ENCODE measurements at regions not wholly inside any gene's neighbourhood (a gene's known extent, or its start where the extent isn't known, plus 50 kb on each side); places are given as distances from the start of the nearest gene placed in this dataset.

DNA sequence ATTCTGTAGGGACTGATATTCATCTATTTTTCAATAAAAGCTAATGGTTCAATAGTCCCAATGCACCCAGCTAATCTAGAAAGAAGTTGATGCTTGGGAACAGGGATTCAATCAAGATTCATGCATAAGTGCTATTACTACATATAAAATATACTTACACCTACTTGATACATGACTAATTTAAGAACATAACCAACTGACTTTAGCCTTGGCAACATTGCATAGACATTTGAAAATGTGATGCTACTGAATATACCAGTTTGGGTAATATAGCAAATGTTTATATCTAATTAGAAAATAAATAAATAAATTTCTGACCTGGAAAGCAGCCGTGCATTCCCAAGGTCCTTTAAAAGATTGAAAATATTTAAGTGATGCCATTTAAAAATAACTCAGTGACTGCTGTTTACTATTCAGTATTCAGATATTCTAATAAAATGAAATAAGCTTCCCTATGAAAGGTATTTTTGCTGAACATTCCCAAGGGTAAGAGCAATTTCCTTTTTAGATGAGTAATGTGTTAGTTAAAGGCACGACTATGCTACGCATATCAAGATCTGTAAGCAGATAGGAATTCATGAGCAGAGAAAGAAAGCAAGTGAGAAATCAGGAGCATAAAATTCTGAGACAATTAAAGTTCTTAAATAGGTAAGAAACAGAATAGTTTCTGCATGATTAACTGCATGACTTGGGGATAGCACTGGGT lies 160.6 kb upstream of the SYT1 start:
- DNase-seq: no peak

DNA sequence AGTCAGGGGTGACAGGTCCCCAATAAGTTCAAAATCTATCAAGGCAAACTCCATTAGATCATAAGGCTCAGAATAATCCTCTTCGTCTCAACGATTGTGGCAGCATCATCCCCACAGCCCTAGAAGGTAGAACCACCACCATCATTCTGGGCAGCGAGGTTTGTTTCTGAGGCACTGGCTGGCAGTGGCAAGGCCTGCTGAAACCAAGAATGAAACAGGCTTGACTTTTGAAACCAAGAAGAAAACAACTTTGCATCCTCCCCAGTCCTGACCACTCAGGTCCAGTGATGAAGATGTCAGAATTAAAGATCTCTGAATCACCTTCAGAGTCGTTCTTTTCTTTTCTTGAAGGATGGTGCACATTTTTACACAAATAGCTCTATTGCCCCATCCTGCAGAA lies 152.6 kb upstream of the SYT1 start:
- no peak for DNase-seq

DNA sequence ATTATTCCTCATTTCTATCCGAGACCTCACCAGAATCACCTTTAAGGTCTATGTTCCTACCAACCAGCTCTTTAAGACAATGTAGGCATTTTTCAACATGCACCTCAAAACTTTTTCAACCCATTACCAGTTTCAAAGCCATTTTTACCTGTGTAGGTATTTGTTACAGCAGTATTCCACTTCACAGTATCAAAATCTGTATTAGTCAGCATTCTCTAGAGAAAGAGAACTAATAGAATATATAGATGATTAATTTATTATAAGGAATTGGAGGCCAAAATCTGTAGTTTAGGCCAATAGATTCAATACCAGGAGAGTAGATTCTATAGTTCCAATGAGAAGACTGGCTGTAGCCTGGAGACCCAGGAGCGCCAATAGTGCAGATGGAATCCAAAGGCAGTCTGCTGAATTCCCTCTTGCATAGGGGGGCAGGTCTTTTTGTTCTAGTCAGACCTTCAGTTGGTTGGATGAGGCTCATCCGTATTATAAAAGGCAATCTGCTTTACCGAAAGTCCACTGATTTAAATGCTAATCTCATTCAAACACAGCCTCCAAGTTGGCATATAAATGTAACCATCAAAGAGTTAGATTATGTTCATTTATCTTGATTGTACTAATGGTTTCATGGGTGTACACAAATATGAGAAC lies 151.6 kb upstream of the SYT1 start:
- no peak for DNase-seq

DNA sequence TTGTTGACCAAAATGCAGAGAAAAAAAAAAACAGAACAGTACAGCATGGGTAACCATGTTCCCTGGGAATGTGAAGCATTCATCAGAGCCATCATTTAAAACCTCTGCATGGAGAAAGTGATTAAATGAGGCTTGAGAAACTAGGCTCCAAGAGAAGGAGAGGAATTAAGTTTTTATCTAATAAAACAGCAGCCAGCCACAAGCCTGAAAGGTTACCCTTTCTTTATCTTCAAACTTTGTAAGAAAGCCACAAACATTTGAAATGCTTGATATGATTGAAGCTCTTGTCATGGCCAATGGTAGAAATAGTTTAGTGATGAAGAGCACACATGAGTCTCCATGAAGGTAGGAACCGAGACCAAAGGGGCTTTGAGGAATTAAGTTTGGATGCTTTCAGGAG lies 144.9 kb upstream of the SYT1 start:
- DNase-seq: no peak

DNA sequence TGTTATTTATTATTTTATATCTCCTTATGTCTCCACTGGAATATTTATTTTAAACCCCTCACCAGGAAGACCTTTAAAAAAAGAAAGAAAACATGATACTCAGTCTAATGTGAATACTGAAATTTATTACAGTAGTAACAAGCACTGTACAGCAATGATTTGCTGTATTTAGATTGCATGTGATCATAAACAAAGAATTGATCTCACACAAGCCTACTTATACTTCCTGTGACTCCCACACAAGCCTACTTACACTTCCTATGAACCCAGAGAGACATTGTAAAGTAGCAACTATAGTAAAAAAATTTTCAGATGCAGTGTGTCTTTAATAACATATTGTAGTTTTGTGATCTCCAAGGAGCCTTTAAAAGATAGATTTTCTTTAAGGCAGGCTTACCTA lies 142.7 kb upstream of the SYT1 start:
- DNase-seq: no peak

DNA sequence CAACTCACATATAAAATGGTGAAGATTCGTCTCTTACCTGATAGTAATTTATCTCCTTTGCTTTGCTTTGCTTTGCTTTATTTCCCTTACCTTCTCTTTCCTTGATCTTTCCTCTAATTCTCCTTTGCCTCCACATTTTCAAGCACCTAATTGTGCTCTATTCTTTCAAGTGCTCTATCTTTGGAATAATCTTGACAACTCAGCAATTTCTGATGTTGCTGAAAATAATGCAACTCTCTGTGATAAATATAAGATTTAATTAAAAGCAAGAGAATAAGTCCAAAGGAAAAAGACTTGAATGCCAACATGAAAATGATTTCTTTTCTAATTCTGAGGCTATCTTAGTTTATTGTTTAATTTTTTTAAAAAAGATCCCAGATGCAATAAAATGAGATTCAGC lies 139.5 kb upstream of the SYT1 start:
- no peak for DNase-seq

DNA sequence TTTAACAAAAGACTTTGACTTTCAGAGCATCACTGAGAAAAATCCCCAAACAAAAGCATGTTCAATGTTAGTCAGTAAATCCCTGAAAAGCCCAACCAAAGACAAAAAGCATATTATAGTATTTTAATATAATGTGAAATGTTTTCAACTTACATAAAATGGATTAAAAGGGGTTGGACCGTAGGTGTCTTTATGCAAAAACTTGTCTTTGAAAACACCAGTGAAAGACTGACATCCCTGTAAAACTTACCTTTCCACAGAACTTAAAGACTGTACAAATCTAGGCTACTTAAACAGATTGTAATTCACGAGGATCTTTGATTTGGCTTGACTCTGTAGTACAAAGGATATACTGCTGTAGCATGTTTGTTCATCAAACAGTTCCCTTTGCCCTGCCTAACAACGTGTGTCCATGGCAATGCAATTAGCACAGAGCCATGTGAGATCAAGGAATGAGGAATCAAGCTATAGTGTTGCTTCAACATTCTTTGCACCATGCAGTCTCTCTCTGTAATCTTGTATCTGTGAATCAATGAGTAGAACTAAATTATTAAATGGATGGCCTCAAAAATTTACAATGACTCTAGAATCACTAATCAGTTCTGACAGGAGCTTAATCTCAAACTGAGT lies 138.5 kb upstream of the SYT1 start:
- DNase-seq: no peak

DNA sequence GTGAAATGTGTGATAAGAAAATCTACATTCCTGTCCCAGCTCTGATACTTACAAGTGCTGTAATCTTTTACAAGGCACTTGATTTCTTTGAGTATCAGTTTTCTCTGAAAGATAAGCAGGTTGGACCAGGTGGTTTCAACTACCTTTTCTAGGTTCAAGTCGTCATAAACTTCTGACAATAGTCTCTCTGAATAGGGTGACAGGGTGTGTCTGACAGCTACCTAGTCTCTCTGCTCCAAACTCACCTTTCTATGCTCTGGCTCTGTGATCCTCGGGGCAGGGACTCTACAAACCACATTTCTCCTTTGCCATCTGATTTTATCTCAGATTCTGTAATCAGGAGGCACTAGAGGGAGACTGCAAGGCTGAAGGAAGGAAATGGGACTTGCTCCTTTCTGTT lies 137.7 kb upstream of the SYT1 start:
- no peak for DNase-seq

DNA sequence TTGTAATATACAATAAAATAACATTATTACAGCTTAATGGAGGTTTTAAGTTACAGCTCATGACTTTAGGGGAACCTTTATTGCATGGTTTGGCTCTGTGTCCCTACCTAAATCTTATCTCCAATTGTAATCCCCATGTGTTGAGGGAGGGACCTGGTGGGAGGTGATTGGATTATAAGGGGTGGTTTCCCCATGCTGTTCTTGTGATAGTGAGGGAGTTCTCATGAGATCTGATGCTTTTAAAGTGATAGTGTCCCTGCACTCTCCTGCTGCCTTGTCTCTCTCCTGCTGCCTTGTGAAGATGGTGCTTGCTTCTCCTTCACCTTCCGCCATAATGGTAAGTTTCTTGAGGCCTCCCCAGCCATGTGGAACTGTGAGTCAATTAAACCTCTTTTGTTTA lies 132.1 kb upstream of the SYT1 start:
- DNase-seq: no peak

DNA sequence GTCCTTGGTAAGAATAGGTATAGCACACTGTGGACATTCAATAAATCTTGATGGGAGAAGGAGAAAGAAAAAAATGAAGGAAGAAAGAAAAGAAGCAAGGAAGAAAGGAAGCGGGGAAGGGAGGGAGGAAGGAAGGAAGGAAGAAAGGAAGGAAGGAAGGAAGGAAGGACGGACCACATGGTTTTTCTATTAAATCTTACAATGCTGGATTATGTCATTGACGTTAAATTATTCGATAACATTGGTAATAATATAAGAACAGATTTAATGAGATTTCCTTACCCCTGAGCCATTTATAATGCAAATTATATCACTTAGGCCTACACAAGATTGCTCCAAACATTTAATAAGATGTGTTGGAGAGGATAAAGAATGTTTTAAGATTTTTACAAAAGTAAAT lies 124.9 kb upstream of the SYT1 start:
- DNase-seq: no peak

DNA sequence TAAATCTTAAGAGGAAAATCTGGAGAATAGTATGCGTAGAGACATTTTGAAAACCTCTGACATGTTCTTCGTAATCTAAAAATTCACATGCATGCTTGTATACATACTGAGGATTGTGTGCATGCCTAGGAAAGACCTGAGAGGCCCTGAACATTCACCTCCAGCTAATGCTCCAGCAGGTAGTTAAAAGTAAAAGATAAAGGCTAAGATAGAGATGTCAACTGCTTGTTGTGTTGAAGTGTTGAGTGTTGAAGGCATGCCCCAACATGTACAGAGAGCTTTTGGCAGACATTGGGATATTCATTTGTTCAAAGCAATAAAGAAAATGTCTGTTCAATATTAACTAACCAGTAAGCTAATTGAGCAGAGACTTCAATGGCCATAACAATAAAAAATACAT lies 118.6 kb upstream of the SYT1 start:
- no peak for DNase-seq

DNA sequence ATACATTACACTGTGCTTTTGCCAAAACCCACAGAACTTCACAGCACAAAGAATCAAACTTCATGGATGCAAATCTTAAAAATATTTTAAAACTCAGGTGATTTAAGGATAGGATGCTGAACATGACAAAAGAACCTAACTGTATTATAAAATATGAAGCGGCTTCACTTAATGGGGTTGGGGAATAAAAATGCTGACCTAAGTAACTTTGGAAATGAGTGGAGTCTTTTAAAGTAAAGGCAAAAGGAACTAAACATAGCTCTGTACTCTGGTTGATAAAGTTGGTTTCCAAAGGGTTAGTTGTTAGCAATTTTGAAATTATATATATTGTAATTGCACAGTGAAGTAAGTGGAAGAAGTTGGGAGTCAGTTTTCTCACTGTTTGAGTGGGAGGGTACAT lies 111.5 kb upstream of the SYT1 start:
- no peak for DNase-seq

DNA sequence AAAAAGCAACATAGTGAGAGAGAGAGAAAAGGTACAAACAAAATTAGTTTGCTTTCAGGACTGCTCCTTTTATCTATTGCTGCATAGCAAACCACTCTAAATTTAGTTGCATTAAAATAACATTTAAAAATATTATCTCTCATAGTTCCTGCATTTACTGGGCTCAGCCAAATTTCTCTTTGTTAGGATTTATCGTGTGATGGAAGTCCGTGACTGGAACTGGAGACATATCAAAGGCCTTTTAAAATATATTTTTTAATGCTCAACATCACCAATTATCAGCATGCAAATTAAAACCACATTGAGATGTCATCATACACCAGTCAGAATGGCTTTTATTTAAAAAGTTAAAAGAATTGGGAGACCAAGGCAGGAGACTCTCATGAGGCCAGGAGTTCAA lies 107.6 kb upstream of the SYT1 start:
- DNase-seq: no peak

DNA sequence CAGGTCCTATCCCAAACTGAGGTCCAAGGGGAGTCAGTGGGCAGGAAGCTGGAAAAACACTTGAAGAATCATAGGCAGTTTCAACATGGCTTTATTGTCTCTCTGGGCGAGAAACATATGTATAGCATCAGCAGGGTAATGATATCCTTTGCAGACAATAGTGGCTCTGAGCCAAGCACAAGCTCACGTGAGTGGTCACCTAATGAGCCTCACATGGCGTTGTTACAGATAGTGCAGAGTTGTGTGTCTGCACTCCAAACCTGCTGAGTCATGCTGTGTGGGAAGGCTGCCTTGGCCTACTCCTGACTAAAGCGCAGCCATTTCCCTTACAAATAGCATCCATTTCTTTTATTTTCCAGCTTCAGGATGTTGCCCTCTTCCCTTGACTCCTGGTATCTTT lies 105.2 kb upstream of the SYT1 start:
- no peak for DNase-seq

DNA sequence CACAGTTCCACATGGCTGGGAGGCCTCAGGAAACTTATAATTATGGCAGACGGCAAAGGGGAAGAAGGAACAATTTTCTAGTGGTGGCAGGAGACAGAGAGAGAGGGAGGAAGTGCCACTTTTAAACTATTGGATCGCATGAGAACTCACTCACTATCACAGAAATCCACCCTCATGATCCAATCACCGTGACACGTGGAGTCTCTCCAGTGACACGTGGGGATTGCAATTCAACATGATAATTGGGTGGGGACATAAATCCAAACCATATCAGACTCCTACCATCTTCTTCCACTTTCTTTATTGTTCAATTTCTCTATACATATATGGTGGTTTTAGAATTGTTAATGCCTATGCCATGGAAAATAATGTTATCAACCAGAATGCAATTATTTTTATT lies 103.7 kb upstream of the SYT1 start:
- no peak for DNase-seq

DNA sequence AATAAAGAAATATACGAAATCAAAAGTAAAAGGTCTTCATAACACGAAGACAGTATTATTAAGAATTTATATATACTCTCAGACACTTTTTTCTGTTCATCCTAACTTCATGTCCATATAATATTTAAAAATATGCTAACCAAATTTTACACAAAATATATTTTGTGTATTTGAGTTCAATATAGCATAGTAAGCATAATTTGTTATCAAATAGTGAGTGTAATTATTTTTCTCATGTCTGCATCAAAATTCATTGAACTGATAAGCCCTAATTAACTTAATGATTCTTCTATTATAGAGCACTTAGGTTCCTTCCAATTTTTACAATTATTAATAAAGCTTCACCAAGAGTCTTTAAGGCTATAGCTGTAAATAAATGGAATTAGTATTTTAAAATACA lies 99.7 kb upstream of the SYT1 start:
- DNase-seq: no peak

DNA sequence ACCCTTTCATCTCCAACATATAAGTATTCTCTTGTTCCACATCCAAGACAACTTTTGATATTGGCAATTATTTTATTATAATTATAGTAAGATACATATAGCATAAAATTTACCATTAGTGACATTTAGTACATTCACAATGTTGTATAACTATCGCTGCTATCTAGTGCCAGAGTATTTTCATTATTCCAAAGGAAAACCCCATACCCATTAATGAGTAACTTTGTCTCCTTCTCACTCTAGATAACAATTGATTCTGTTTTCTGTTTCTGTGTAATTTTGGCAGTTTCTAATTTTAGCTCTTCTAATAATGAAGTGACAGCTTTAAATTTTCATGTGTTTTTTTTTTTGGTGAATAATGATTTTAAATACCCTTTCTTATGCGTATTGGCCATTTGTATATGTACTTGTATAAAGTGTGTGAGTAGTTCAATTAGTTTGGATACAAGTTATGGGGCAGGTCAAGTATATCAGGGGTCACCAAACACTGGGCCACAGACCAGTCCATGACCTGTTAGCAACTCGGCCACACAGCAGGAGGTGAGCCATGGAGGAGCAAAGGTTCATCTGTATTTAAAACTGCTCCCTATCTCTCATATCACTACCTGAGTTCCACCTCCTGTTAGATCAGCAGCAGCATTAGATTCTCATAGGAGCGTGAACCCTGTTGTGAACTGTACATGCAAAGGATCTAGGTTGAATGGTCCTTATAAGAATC lies 97.2 kb upstream of the SYT1 start:
- no peak for DNase-seq

DNA sequence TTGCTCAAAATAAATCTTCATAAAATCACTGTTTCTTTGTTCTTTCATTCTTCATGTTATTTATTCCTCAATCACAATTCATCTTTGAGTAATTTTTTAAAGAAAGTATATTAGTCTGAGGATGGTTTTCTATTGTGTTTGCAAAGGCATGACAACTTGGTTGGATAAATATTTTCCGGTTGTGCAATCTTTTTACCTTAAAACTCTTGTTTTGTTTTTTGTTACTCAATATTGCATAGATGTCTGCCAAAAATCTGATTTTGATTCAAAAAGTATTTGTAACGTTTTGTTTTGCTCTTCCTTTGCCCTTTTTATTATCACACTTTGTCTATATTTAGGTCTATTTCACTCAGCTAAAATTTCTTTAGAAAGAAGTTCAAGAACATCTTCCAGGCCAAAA lies 86.2 kb upstream of the SYT1 start:
- no peak for DNase-seq

DNA sequence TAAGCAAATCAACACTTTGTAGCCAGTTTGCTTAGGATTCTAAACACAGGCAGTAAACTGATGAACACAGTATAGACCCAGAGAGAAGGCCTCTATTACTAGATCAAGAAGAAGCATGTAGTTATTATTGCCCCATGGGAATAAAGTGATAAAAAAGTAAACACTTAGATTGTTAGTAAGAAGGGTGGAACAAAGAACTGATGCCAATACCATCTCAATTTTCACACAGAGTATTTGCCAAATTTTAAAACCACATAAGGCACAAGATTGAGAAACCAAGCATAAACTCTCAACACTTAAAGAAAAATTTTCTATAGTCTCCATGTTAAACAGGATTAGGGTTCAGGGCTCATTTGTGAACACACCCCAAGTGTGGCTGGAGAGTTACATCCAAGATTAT lies 77.0 kb upstream of the SYT1 start:
- DNase-seq: no peak

DNA sequence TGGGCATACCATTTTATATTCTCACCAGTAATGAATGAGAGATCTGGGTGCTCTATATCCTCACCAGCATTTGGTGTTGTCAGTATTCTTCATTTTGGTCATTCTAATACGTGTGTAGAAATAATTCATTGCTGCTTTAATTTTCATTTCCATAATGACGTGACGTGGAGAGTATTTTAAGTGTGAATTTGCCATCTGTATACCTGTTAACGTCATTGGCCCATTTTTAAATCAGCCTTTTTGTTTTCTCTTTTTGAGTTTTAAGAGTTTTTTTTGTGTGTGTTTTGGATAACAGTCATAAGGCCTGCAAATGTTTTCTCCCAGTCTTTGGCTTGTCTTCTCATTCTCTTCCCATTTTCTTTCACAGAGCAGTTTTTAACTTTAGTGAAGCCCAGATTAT lies 74.4 kb upstream of the SYT1 start:
- DNase-seq: no peak

DNA sequence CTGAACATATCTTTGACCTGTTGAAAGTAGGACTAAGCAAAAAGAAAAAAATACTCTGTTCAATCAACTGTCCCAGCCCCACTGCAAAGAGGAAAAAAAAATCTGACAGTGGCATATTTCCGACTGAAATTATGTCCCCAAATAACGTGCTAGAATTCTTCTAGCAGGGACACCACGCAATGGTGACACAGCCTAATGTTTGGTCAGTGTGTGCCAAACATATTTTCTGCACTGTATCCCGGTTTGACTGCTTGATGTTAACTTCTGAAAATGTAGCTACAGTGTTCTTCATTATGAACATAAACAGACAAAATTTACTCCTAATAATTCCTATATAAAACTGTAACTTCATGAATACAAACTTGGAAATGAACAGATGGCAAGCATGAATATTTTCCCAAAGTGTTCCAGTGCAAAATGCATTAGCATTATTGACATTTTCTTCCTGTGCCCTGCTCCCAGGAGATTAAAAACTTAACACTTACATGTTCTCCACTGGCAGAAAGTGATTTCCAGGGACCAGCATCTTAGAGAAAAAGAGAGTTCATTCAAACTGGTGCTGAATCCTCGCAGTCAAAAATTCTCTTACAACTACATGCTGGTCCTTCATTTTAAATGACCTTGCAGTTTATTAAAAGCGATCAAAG lies 72.4 kb upstream of the SYT1 start:
- no peak for DNase-seq

DNA sequence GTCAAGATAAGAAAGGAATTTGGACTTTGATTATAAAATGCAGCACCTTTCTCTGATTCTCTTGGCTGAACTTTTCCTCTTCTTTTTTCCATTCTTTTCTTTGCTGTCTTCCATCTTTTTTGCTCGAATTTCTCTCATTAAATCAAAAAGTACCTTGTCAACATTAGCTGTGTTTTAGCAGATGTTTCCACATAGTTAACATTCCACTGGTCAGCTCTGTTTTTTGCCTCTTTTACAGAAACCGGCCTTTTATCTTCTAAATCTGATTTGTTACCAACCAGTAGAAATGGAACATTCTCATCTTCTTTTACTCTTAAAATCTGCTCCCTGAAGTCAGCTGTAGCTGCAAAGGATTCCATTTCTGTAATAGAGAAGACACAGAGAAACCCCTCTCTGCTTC lies 71.1 kb upstream of the SYT1 start:
- no peak for DNase-seq

DNA sequence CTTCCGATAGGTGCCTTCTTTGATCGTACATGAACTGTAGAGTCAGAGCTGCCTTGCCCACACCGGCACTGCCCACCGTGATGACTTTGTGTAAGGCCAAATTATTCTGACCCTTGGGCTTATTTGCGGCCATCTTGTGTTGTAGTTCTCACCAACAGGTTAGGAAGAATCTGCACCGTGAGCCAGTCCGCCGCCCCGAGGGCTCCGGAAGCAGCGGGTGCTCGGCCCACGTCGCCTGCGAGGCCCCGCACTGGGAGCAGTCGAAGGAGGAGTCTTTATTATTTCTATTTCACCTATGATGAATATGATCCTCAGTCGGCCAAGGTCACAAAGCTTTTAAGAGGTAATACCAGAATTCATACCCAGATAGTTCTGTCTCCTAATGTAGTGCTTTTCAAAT lies 70.6 kb upstream of the SYT1 start:
- DNase-seq: no peak
